ENCODE measurements at regions not wholly inside any gene's neighbourhood (a gene's known extent, or its start where the extent isn't known, plus 50 kb on each side); places are given as distances from the start of the nearest gene placed in this dataset.

- no peak for TF ChIP-seq POLR2AphosphoS5 (IDR thresholded peaks at IDR 0.05; ENCODE audit: low read depth, low read length)
- TF ChIP-seq POLR2A (IDR thresholded peaks at IDR 0.05; ENCODE audit: low read depth, low read length) = no peak
- no peak for TF ChIP-seq TAF1 (IDR thresholded peaks at IDR 0.05; ENCODE audit: low read depth, low read length)
Observed at GRCh38 chr4:17187003-17187402, 288.6 kb upstream of the LDB2 start.
